B cell (primary cell): ENCODE measurements at regions not wholly inside any gene's neighbourhood (a gene's known extent, or its start where the extent isn't known, plus 50 kb on each side); places are given as distances from the start of the nearest gene placed in this dataset.

Source experiments
- ATAC-seq: fragments of 200-7000 bp; cut with Tn5 transposase; one replicate; pipeline ENCODE4 v1.10.0; 2021; ENCODE audit warnings: low read depth, mild to moderate bottlenecking, moderate number of reproducible peaks, moderate library complexity
- CTCF ChIA-PET: fragments of 350-600 bp; sonication (Branson Sonifier 250); formaldehyde crosslinking; loops from one replicate; lab custom pipeline; 2021; ENCODE audit warnings: antibody characterized with exemption, inconsistent platforms; lab: Charles Lee
- POLR2A ChIA-PET: fragments of 350-600 bp; sonication (Branson Sonifier 250); formaldehyde crosslinking; loops from one replicate; lab custom pipeline; 2021; ENCODE audit warnings: antibody characterized with exemption; lab: Charles Lee
- DNase-seq: peaks from one replicate; pipeline ENCODE4 v3.0.0; 2013
- H2AFZ ChIP-seq: 2 replicates; pipeline ENCODE4 v1.6.1; 2012; ENCODE audit warnings: mild to moderate bottlenecking, low read depth, low read length; ENCODE audit not compliant: insufficient read depth, poor library complexity, severe bottlenecking
- H3K27ac ChIP-seq, 2 donors: 1 replicate in 1 of 2; 2 replicates in 1 of 2; pipeline ENCODE4 v1.5.1; 2012 to 2013; ENCODE audit warnings: low read length in 2 of 2, mild to moderate bottlenecking in 2 of 2, moderate library complexity in 1 of 2
- H3K27me3 ChIP-seq, 4 experiments: fragments of 200-600 bp in 1 of 4; sonication (generic) in 1 of 4; replicated peaks in 1 of 4; 1 replicate in 2 of 4; 2 replicates in 2 of 4; pipeline versions ENCODE4 v1.6.1 to v1.7.0; 2013 to 2016; ENCODE audit warnings: low read length in 3 of 4, mild to moderate bottlenecking in 2 of 4, mixed read lengths in 1 of 4, moderate library complexity in 1 of 4; ENCODE audit not compliant: insufficient read depth in 4 of 4, control insufficient read depth in 3 of 4; ENCODE audit errors: control extremely low read depth in 1 of 4
- H3K36me3 ChIP-seq, 2 experiments: replicated peaks in 1 of 2; 1 replicate in 1 of 2; 2 replicates in 1 of 2; pipeline versions ENCODE4 v1.6.1 to v1.7.1; 2013; ENCODE audit warnings: low read length in 1 of 2; ENCODE audit not compliant: insufficient read depth in 2 of 2, control insufficient read depth in 1 of 2; ENCODE audit errors: control extremely low read depth in 1 of 2, extremely low read depth in 1 of 2
- H3K4me1 ChIP-seq, 2 donors: fragments of 200-600 bp in 1 of 2; sonication (generic) in 1 of 2; 1 replicate in 1 of 2; 2 replicates in 1 of 2; pipeline versions ENCODE4 v1.5.1 to v1.6.1; 2013 to 2017; ENCODE audit warnings: low read length in 2 of 2; ENCODE audit not compliant: control insufficient read depth in 2 of 2, insufficient read depth in 2 of 2
- H3K4me2 ChIP-seq: replicated peaks from 2 replicates; pipeline ENCODE3; 2012; ENCODE audit warnings: mild to moderate bottlenecking, low read depth, low read length; ENCODE audit not compliant: poor library complexity, severe bottlenecking
- H3K4me3 ChIP-seq, 5 experiments: fragments of 200-600 bp in 1 of 5; sonication (generic) in 1 of 5; 1 replicate in 3 of 5; 2 replicates in 2 of 5; pipeline versions ENCODE4 v1.5.1 to v1.7.0; 2011 to 2016; ENCODE audit warnings: low read length in 4 of 5, mild to moderate bottlenecking in 4 of 5, low read depth in 2 of 5, control low read depth in 1 of 5, moderate library complexity in 1 of 5; ENCODE audit not compliant: insufficient read depth in 1 of 5; ENCODE audit errors: control extremely low read depth in 1 of 5, extremely low read depth in 1 of 5
- H3K79me2 ChIP-seq: fragments of 200-600 bp; sonication (generic); one replicate; pipeline ENCODE4 v1.6.0; 2016; ENCODE audit warnings: low read length; ENCODE audit not compliant: control insufficient read depth, insufficient read depth
- H3K9ac ChIP-seq: fragments of 200-600 bp; sonication (generic); 2 replicates; pipeline ENCODE4 v1.6.1; 2017; ENCODE audit warnings: mild to moderate bottlenecking, low read length, moderate library complexity
- H3K9me3 ChIP-seq, 3 donors: one replicate each; pipeline versions ENCODE4 v1.6.1 to v1.7.1; 2013; ENCODE audit warnings: low read length in 2 of 3; ENCODE audit not compliant: control insufficient read depth in 2 of 3, insufficient read depth in 1 of 3; ENCODE audit errors: control extremely low read depth in 1 of 3
- H4K20me1 ChIP-seq: 2 replicates; pipeline ENCODE4 v1.6.0; 2012; ENCODE audit warnings: mild to moderate bottlenecking, low read length; ENCODE audit not compliant: insufficient read depth, control insufficient read depth, poor library complexity, severe bottlenecking
- H3K27ac Mint-ChIP-seq: one replicate; pipeline ENCODE4 v1.8.0; 2021; ENCODE audit warnings: mixed read lengths
- H3K27me3 Mint-ChIP-seq: one replicate; pipeline ENCODE4 v1.8.0; 2021; ENCODE audit warnings: mixed read lengths
- H3K4me1 Mint-ChIP-seq: one replicate; pipeline ENCODE4 v1.8.0; 2021; ENCODE audit warnings: mixed read lengths
- H3K4me3 Mint-ChIP-seq: one replicate; pipeline ENCODE4 v1.8.0; 2021; ENCODE audit warnings: mixed read lengths
- H3K9me3 Mint-ChIP-seq: one replicate; pipeline ENCODE4 v1.8.0; 2022; ENCODE audit warnings: mixed read lengths; ENCODE audit not compliant: insufficient read depth
- EZH2 ChIP-seq: IDR thresholded peaks from 2 replicates; pipeline ENCODE4 v1.6.1; 2012; ENCODE audit warnings: borderline replicate concordance, low read depth, mild to moderate bottlenecking, moderate library complexity, low read length; ENCODE audit not compliant: insufficient read depth, poor library complexity, severe bottlenecking
- WGBS: methylation state at CpG from one replicate; pipeline ENCODE4 v1.1.5; 2013; ENCODE audit warnings: missing lambda C conversion rate; ENCODE audit not compliant: insufficient coverage; 5-methylcytosine and 5-hydroxymethylcytosine counted together
- intact Hi-C: fragments of 100-400 bp; cut with micrococcal nuclease; formaldehyde crosslinking; loops from one replicate; pipeline ENCODE4 v1.10.0; 2022
- TF ChIP-seq, protein P1 (sequence below): fragments of 200-600 bp; IDR thresholded peaks from one replicate; pipeline ENCODE4 v1.8.0; 2022; ENCODE audit warnings: antibody characterized with exemption, mild to moderate bottlenecking

DNA sequence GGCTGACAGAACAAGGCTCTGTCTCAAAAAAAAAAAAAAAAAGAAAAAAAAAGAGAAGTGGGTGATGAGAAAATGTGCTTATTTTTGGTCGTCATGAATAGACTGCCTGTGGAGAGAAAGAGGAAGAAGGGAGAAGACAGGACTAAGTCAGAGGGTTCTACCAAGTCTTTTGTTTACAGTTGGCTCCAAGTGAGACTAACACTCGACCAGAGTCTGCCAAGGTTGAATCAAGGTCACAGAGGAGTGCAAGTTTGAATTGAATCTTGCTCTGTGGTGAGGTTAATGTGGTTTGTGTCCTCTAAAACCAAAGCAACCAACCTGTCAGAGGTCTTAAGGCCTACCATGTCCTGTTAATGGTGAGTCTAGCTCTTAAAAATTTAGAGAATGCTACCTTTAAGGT is 334.1 kb upstream of the GRM7 start:
- no peak overlapping the region for H3K4me2 ChIP-seq
- H4K20me1 ChIP-seq, result no peaks in the 10 kb centered on the region
- H3K27ac ChIP-seq, result no peak overlapping the region
- intact Hi-C loops, result no loop called here
- H3K9me3 ChIP-seq, result peaks cover 0 to 1% (median 0%) of the 10 kb centered on the region in 3 donors
- no peaks in the 10 kb centered on the region for H3K79me2 ChIP-seq
- H3K36me3 ChIP-seq, result no peaks in the 10 kb centered on the region
- no peak for ATAC-seq
- no peak overlapping the region for H3K9ac ChIP-seq
- no peaks in the 10 kb centered on the region for H3K27me3 ChIP-seq
- H3K27me3 Mint-ChIP-seq, result no peaks in the 10 kb centered on the region
- no peak overlapping the region for H3K27ac Mint-ChIP-seq
- no peak overlapping the region for H3K4me3 Mint-ChIP-seq
- no peak overlapping the region for H3K4me3 ChIP-seq
- no peak for DNase-seq
- TF ChIP-seq, protein P1, sequence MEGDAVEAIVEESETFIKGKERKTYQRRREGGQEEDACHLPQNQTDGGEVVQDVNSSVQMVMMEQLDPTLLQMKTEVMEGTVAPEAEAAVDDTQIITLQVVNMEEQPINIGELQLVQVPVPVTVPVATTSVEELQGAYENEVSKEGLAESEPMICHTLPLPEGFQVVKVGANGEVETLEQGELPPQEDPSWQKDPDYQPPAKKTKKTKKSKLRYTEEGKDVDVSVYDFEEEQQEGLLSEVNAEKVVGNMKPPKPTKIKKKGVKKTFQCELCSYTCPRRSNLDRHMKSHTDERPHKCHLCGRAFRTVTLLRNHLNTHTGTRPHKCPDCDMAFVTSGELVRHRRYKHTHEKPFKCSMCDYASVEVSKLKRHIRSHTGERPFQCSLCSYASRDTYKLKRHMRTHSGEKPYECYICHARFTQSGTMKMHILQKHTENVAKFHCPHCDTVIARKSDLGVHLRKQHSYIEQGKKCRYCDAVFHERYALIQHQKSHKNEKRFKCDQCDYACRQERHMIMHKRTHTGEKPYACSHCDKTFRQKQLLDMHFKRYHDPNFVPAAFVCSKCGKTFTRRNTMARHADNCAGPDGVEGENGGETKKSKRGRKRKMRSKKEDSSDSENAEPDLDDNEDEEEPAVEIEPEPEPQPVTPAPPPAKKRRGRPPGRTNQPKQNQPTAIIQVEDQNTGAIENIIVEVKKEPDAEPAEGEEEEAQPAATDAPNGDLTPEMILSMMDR, result no peak
- TF ChIP-seq EZH2, result no peak
- no peaks in the 10 kb centered on the region for H3K4me1 ChIP-seq
- no peaks in the 10 kb centered on the region for H3K9me3 Mint-ChIP-seq
- H3K4me1 Mint-ChIP-seq, result no peaks in the 10 kb centered on the region
- ChIA-PET CTCF (no interaction called here), POLR2A (no interaction called here)
- 0% methylated on average over 2 of the region's 2 CpGs for WGBS
- H2AFZ ChIP-seq, result no peak overlapping the region

DNA sequence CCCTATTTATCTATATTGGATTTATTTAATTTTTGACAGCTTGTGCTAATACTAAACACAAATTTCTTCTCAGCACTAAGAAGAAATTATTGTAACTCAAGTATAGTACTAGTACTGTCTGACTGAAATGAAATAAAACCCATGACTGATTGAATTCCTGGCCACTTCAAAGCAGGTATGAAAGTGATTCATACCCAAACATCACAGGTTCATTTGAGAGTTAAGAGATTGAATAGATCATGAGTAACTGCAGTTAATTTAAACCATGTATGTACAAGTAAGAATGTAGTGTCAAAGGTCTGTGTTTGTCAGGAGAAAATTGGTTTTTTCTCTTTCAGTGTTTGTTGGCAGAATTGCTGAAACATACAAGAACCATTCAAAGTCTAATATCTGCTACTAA is 332.0 kb upstream of the GRM7 start:
- H3K79me2 ChIP-seq, result no peaks in the 10 kb centered on the region
- DNase-seq, result no peak
- no peak overlapping the region for H3K9ac ChIP-seq
- POLR2A ChIA-PET, result no interaction called here
- no peak overlapping the region for H3K4me2 ChIP-seq
- Mint-ChIP-seq H3K27me3 (no peaks in the 10 kb centered on the region), H3K27ac (no peak overlapping the region), H3K4me1 (no peaks in the 10 kb centered on the region), H3K9me3 (no peaks in the 10 kb centered on the region), H3K4me3 (no peak overlapping the region)
- H3K9me3 ChIP-seq, result no peaks in the 10 kb centered on the region
- CTCF ChIA-PET, result no interaction called here
- no peaks in the 10 kb centered on the region for H3K27me3 ChIP-seq
- no peak overlapping the region for H3K4me3 ChIP-seq
- ATAC-seq, result no peak
- H3K4me1 ChIP-seq, result no peaks in the 10 kb centered on the region
- no peak overlapping the region for H3K27ac ChIP-seq
- H2AFZ ChIP-seq, result no peak overlapping the region
- TF ChIP-seq, protein P1, result no peak
- TF ChIP-seq EZH2, result no peak
- H4K20me1 ChIP-seq, result no peaks in the 10 kb centered on the region
- no peaks in the 10 kb centered on the region for H3K36me3 ChIP-seq
- intact Hi-C loops, result no loop called here
